T-helper 1 cell treated with Interleukin-12 subunit alpha and Interleukin-12 subunit beta and Interleukin-4 antibody, amounts not matched to agents 30 μg/mL and 1 μg/mL, for 36 hours (primary cell): ENCODE measurements at regions not wholly inside any gene's neighbourhood (a gene's known extent, or its start where the extent isn't known, plus 50 kb on each side); places are given as distances from the start of the nearest gene placed in this dataset.
"Not testable (repeated sequence)": the region's sequence is repeated elsewhere in the genome, so short reads cannot be mapped to it uniquely, and the experiment has no call there.

Experiments used
- H3K27ac Mint-ChIP-seq: one replicate; pipeline ENCODE4 v1.8.0; 2021; ENCODE audit warnings: mild to moderate bottlenecking, mixed read lengths
- H3K27me3 Mint-ChIP-seq: one replicate; pipeline ENCODE4 v1.8.0; 2021; ENCODE audit warnings: low read depth, mixed read lengths
- H3K36me3 Mint-ChIP-seq: one replicate; pipeline ENCODE4 v1.8.0; 2021; ENCODE audit warnings: low read depth, mixed read lengths
- H3K4me1 Mint-ChIP-seq: one replicate; pipeline ENCODE4 v1.8.0; 2021; ENCODE audit warnings: low read depth, mixed read lengths
- H3K4me3 Mint-ChIP-seq: one replicate; pipeline ENCODE4 v1.8.0; 2021; ENCODE audit warnings: mild to moderate bottlenecking, moderate library complexity, mixed read lengths
- H3K9me3 Mint-ChIP-seq: one replicate; pipeline ENCODE4 v1.8.0; 2021; ENCODE audit warnings: mixed read lengths

DNA sequence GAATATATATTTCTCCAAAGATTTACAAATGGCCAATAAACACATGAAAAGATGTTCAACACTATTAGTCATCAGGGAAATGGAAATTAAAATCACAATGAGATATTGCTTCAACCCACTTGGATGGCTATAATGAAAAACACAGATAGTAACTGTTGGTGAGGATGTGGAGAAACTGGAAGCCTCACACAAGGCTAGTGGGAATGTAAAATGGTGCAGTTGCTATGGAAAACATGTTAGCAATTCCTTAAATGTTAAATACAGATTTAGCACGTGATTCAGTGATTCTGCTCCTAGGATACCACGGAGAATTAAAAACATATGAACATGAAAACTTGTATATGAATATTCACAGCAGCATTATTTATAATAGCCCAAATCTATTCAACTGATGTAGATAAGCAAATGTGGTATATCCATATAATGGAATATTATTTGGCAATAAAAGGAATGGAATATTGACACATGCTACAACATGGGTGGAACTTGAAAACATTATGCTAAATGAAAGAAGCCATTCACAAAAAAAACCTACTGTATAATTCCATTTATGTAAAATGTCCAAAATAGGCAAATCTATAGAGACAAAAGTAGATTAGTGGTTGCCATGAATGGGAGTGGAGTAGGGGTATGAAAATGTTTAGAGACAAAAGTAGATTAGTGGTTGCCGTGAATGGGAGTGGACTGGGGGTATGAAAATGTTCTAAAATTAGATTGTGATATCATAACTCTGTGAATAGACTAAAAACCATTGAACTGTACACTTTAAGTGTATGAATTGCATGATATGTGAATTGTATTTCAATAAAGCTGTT lies 227.1 kb upstream of the DDHD1 start:
- H3K27ac Mint-ChIP-seq: no peak overlapping the region
- H3K9me3 Mint-ChIP-seq: no peaks in the 10 kb centered on the region
- no peaks in the 10 kb centered on the region for H3K27me3 Mint-ChIP-seq
- H3K4me1 Mint-ChIP-seq: no peaks in the 10 kb centered on the region
- H3K4me3 Mint-ChIP-seq: no peak overlapping the region
- no peaks in the 10 kb centered on the region for H3K36me3 Mint-ChIP-seq

GRCh38 chr14:53378142-53378541 lies 225.0 kb upstream of the DDHD1 start:
- Mint-ChIP-seq H3K36me3 (no peaks in the 10 kb centered on the region), H3K4me1 (no peaks in the 10 kb centered on the region), H3K27ac (no peak overlapping the region), H3K9me3 (no peaks in the 10 kb centered on the region), H3K27me3 (no peaks in the 10 kb centered on the region), H3K4me3 (no peak overlapping the region)

DNA sequence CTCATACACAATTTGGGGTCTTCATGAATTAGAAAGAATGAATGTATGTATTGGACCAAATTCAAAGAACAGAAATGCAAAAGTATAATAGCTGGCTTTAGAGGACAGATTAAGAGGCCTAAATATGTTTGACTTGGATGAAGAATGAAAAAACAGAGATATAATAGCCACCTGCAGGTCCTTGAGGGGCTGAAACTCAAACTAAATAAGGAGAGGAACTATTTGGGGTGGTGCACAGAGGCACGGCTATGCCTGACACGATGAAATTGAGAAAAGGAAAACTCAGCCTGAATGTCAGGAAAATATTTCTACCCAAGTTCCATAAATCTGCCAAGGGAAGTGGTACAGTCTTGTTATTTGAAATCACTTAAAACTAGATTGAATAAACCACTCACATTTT lies 222.9 kb upstream of the DDHD1 start:
- Mint-ChIP-seq H3K9me3 (no peaks in the 10 kb centered on the region), H3K27ac (no peak overlapping the region), H3K36me3 (no peaks in the 10 kb centered on the region), H3K4me1 (no peaks in the 10 kb centered on the region), H3K4me3 (no peak overlapping the region), H3K27me3 (no peaks in the 10 kb centered on the region)

DNA sequence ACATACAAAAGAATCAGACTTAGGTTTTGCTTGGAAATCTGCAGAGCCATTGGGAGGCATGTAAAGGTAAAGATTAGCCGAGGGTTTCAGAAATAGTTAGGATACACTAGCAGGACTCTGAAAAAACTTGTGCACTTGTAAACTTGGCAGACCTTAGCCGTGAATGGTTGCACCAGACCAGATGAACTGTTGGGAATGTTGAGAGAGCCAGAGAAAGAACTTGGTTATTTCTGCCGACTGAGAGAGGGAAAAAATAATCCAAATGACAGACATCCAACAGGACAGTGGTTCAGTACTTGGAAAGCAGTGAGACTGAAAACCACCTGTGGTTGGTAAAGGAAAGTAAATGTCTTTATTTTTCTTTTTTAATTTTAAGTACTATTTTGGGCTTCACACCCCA lies 222.5 kb upstream of the DDHD1 start:
- Mint-ChIP-seq H3K9me3 (peaks cover 2% of the 10 kb centered on the region), H3K27ac (no peak overlapping the region), H3K27me3 (no peaks in the 10 kb centered on the region), H3K4me3 (no peak overlapping the region), H3K4me1 (no peaks in the 10 kb centered on the region), H3K36me3 (no peaks in the 10 kb centered on the region)

DNA sequence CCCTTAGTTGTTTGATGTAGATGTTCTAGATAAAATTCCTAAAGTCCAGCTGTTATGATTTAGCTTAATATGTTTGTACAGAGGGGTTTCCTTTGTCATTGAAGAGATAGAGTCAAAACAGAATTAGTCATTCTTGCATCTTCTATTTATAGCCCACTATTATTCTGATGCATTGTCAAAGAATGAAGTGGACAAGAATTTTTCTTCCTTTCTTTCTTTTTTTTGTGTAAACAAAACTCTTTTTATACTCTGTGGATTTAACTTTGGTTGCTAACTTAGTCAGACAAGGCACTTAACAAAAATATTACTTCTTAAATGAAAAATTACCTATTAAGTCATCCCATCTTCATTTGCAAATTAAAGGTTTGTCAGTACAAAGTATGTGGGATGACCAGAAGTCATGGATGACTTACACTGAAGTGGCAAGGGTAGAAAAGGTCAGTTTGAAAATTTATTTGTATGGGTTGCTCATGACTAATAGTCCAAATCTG lies 215.6 kb upstream of the DDHD1 start:
- no peak overlapping the region for H3K4me3 Mint-ChIP-seq
- H3K9me3 Mint-ChIP-seq: peaks cover 6% of the 10 kb centered on the region
- no peaks in the 10 kb centered on the region for H3K4me1 Mint-ChIP-seq
- H3K36me3 Mint-ChIP-seq: no peaks in the 10 kb centered on the region
- no peaks in the 10 kb centered on the region for H3K27me3 Mint-ChIP-seq
- no peak overlapping the region for H3K27ac Mint-ChIP-seq

DNA sequence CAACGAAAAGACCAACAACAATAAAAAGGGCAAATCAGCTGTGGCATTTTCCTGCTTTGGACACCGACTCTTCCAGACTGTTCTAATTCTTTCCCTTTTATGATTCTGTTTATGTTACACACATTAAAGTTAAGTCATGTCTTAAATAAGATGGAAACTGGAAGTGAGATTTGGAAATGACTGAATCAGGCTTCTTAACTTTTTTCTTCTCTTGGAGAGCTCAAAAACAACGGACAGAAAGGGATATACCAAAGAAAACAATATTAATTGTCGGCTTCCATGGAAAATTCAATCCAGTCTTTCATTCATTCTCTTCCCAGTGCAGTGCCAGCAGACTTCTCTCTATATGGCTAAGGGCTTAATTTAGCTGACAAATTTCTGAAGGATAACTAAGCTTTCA lies 214.9 kb upstream of the DDHD1 start:
- peaks cover 6% of the 10 kb centered on the region for H3K9me3 Mint-ChIP-seq
- no peaks in the 10 kb centered on the region for H3K36me3 Mint-ChIP-seq
- no peak overlapping the region for H3K27ac Mint-ChIP-seq
- no peaks in the 10 kb centered on the region for H3K27me3 Mint-ChIP-seq
- no peaks in the 10 kb centered on the region for H3K4me1 Mint-ChIP-seq
- H3K4me3 Mint-ChIP-seq: no peak overlapping the region

GRCh38 chr14:53367644-53368026 lies 214.5 kb upstream of the DDHD1 start:
- H3K4me3 Mint-ChIP-seq: no peak overlapping the region
- peaks cover 10% of the 10 kb centered on the region for H3K9me3 Mint-ChIP-seq
- H3K36me3 Mint-ChIP-seq: no peaks in the 10 kb centered on the region
- no peaks in the 10 kb centered on the region for H3K27me3 Mint-ChIP-seq
- no peaks in the 10 kb centered on the region for H3K4me1 Mint-ChIP-seq
- no peak overlapping the region for H3K27ac Mint-ChIP-seq

GRCh38 chr14:53365486-53366130 lies 212.5 kb upstream of the DDHD1 start:
- H3K4me3 Mint-ChIP-seq: no peak overlapping the region
- no peaks in the 10 kb centered on the region for H3K4me1 Mint-ChIP-seq
- H3K36me3 Mint-ChIP-seq: no peaks in the 10 kb centered on the region
- no peaks in the 10 kb centered on the region for H3K27me3 Mint-ChIP-seq
- H3K27ac Mint-ChIP-seq: no peak overlapping the region
- peaks cover 11% of the 10 kb centered on the region for H3K9me3 Mint-ChIP-seq

- H3K27ac Mint-ChIP-seq, H3K4me3 Mint-ChIP-seq, H3K4me1 Mint-ChIP-seq, H3K36me3 Mint-ChIP-seq, H3K27me3 Mint-ChIP-seq: not testable (repeated sequence)
- peaks cover 10% of the 10 kb centered on the region for H3K9me3 Mint-ChIP-seq
Measured at GRCh38 chr14:53362916-53363315, 209.8 kb upstream of the DDHD1 start.

DNA sequence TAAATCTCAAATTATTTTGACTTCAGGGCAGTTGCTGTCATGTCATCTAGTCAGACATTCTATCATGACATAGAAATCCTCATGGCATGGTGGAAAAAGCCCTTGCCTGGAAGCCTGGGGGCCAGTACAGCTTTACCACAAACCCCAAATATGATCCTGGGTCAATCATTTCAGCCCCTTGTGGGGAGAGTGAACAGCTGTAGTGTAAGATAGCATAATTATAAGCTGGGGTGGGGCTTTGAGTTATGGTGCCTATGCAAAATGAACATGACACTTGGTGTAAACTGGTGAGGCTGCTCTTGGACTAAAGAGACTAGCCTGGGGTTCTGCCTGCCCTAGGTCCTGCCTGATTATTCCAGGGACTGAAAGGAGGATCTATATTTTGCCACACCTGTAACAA lies 207.7 kb upstream of the DDHD1 start:
- no peaks in the 10 kb centered on the region for H3K27me3 Mint-ChIP-seq
- no peak overlapping the region for H3K4me3 Mint-ChIP-seq
- no peaks in the 10 kb centered on the region for H3K36me3 Mint-ChIP-seq
- peaks cover 10% of the 10 kb centered on the region for H3K9me3 Mint-ChIP-seq
- no peak overlapping the region for H3K27ac Mint-ChIP-seq
- no peaks in the 10 kb centered on the region for H3K4me1 Mint-ChIP-seq

- Mint-ChIP-seq H3K4me1 (peaks cover 2% of the 10 kb centered on the region), H3K27ac (no peak overlapping the region), H3K27me3 (no peaks in the 10 kb centered on the region), H3K9me3 (peaks cover 10% of the 10 kb centered on the region), H3K4me3 (no peak overlapping the region), H3K36me3 (no peaks in the 10 kb centered on the region)
Measured at GRCh38 chr14:53358166-53358565, 205.0 kb upstream of the DDHD1 start.

- no peaks in the 10 kb centered on the region for H3K27me3 Mint-ChIP-seq
- H3K27ac Mint-ChIP-seq: no peak overlapping the region
- no peak overlapping the region for H3K4me3 Mint-ChIP-seq
- peaks cover 2% of the 10 kb centered on the region for H3K4me1 Mint-ChIP-seq
- peaks cover 3% of the 10 kb centered on the region for H3K9me3 Mint-ChIP-seq
- H3K36me3 Mint-ChIP-seq: no peaks in the 10 kb centered on the region
Measured at GRCh38 chr14:53356361-53357150, 203.4 kb upstream of the DDHD1 start.

- H3K4me3 Mint-ChIP-seq: no peak overlapping the region
- no peaks in the 10 kb centered on the region for H3K36me3 Mint-ChIP-seq
- peaks cover 2% of the 10 kb centered on the region for H3K4me1 Mint-ChIP-seq
- H3K9me3 Mint-ChIP-seq: peaks cover 3% of the 10 kb centered on the region
- H3K27ac Mint-ChIP-seq: no peak overlapping the region
- no peaks in the 10 kb centered on the region for H3K27me3 Mint-ChIP-seq
Measured at GRCh38 chr14:53355581-53356112, 202.5 kb upstream of the DDHD1 start.

- peaks cover 3% of the 10 kb centered on the region for H3K9me3 Mint-ChIP-seq
- no peaks in the 10 kb centered on the region for H3K27me3 Mint-ChIP-seq
- H3K4me3 Mint-ChIP-seq: no peak overlapping the region
- peaks cover 2% of the 10 kb centered on the region for H3K4me1 Mint-ChIP-seq
- H3K27ac Mint-ChIP-seq: no peak overlapping the region
- H3K36me3 Mint-ChIP-seq: no peaks in the 10 kb centered on the region
Measured at GRCh38 chr14:53354336-53354735, 201.2 kb upstream of the DDHD1 start.
